SU-DHL-6 (cell line): ENCODE measurements at regions not wholly inside any gene's neighbourhood (a gene's known extent, or its start where the extent isn't known, plus 50 kb on each side); places are given as distances from the start of the nearest gene placed in this dataset.

Experiments
- CTCF ChIP-seq: fragments of 200-600 bp; sonication (generic); IDR thresholded peaks from one replicate; pipeline ENCODE4 v1.5.1; 2017; ENCODE audit warnings: antibody characterized with exemption, mild to moderate bottlenecking, low read length, moderate library complexity; ENCODE audit not compliant: insufficient read depth, poor library complexity, severe bottlenecking
- EZH2phosphoT487 ChIP-seq: fragments of 200-600 bp; sonication (generic), shearing (Covaris generic); conservative IDR thresholded peaks from 2 replicates; pipeline ENCODE4 v1.6.1; 2018; ENCODE audit warnings: mild to moderate bottlenecking, antibody characterized with exemption, low read length, moderate library complexity, mixed read lengths

GRCh38 chr3:87550892-87551291, 274.5 kb upstream of the POU1F1 start:
- TF ChIP-seq CTCF, result no peak
- TF ChIP-seq EZH2phosphoT487, result no peak
